ENCODE measurements at regions not wholly inside any gene's neighbourhood (a gene's known extent, or its start where the extent isn't known, plus 50 kb on each side); places are given as distances from the start of the nearest gene placed in this dataset.

- DNase-seq, result no peak
Measured at GRCh38 chr11:70776914-70777532, 378.7 kb downstream of the CTTN start.

- no peak for DNase-seq
Measured at GRCh38 chr11:70778883-70779282, 380.6 kb downstream of the CTTN start.

GRCh38 chr11:70779433-70780245 lies 381.3 kb downstream of the CTTN start:
- DNase-seq, result no peak

- no peak for DNase-seq
Measured at GRCh38 chr11:70780246-70780535, 381.9 kb downstream of the CTTN start.

- no peak for DNase-seq
Measured at GRCh38 chr11:70782401-70782913, 384.1 kb downstream of the CTTN start.

- DNase-seq, result no peak
Measured at GRCh38 chr11:70783356-70783755, 385.0 kb downstream of the CTTN start.

GRCh38 chr11:70783821-70784220 lies 385.5 kb downstream of the CTTN start:
- no peak for DNase-seq

- DNase-seq, result no peak
Measured at GRCh38 chr11:70785372-70785771, 387.0 kb downstream of the CTTN start.

- DNase-seq, result no peak
Measured at GRCh38 chr11:70786021-70786665, 387.8 kb downstream of the CTTN start.

- DNase-seq, result no peak
Measured at GRCh38 chr11:70788248-70789022, 390.1 kb downstream of the CTTN start.

- DNase-seq, result no peak
Measured at GRCh38 chr11:70790671-70791300, 392.5 kb downstream of the CTTN start.

GRCh38 chr11:70796648-70797227 lies 398.4 kb downstream of the CTTN start:
- DNase-seq, result no peak

- no peak for DNase-seq
Measured at GRCh38 chr11:70798296-70798695, 400.0 kb downstream of the CTTN start.

GRCh38 chr11:70799386-70799785 lies 401.1 kb downstream of the CTTN start:
- no peak for DNase-seq

- DNase-seq, result no peak
Measured at GRCh38 chr11:70802185-70802584, 403.9 kb downstream of the CTTN start.

GRCh38 chr11:70804139-70804837 lies 406.0 kb downstream of the CTTN start:
- no peak for DNase-seq

GRCh38 chr11:70805243-70805642 lies 406.9 kb downstream of the CTTN start:
- DNase-seq, result no peak

GRCh38 chr11:70805971-70806370 lies 407.6 kb downstream of the CTTN start:
- no peak for DNase-seq

- DNase-seq, result no peak
Measured at GRCh38 chr11:70806461-70807194, 408.3 kb downstream of the CTTN start.

GRCh38 chr11:70807195-70807543 lies 408.8 kb downstream of the CTTN start:
- DNase-seq, result no peak
